Neural progenitor cell (in vitro differentiated cells): ENCODE measurements at regions not wholly inside any gene's neighbourhood (a gene's known extent, or its start where the extent isn't known, plus 50 kb on each side); places are given as distances from the start of the nearest gene placed in this dataset.

Source experiments
- DNase-seq: peaks from one replicate; pipeline ENCODE4 v3.0.0-alpha.2; 2016; ENCODE audit warnings: low spot score
- H2AFZ ChIP-seq: fragments of 200-600 bp; sonication (generic); replicated peaks from 2 replicates; pipeline ENCODE4 v1.6.1; 2016; ENCODE audit warnings: antibody characterized with exemption
- H3F3A ChIP-seq: fragments of 200-600 bp; sonication (generic); 2 replicates; pipeline ENCODE4 v1.6.1; 2016; ENCODE audit warnings: antibody characterized with exemption, low read depth
- H3K27ac ChIP-seq: fragments of 200-600 bp; sonication (generic); 2 replicates; pipeline ENCODE4 v1.5.1; 2016; ENCODE audit warnings: mild to moderate bottlenecking
- H3K27me3 ChIP-seq: fragments of 200-600 bp; sonication (generic); 2 replicates; pipeline ENCODE4 v1.6.1; 2016; ENCODE audit warnings: mild to moderate bottlenecking, moderate library complexity
- H3K36me3 ChIP-seq: fragments of 200-600 bp; sonication (generic); 2 replicates; pipeline ENCODE4 v1.5.1; 2016
- H3K4me1 ChIP-seq: fragments of 200-600 bp; sonication (generic); 2 replicates; pipeline ENCODE4 v1.6.1; 2016; ENCODE audit warnings: mixed run types
- H3K4me2 ChIP-seq: fragments of 200-600 bp; sonication (generic); 2 replicates; pipeline ENCODE4 v1.6.1; 2016
- H3K4me3 ChIP-seq: fragments of 200-600 bp; sonication (generic); 2 replicates; pipeline ENCODE4 v1.5.1; 2016
- H3K79me2 ChIP-seq: fragments of 200-600 bp; sonication (generic); 2 replicates; pipeline ENCODE4 v1.6.1; 2016; ENCODE audit warnings: low read depth
- H3K9ac ChIP-seq: fragments of 200-600 bp; sonication (generic); 2 replicates; pipeline ENCODE4 v1.6.1; 2016
- H3K9me3 ChIP-seq: fragments of 200-600 bp; sonication (generic); 2 replicates; pipeline ENCODE4 v1.5.1; 2016; ENCODE audit warnings: low read depth
- H4K20me1 ChIP-seq: fragments of 200-600 bp; sonication (generic); 2 replicates; pipeline ENCODE4 v1.6.1; 2016; ENCODE audit warnings: low read depth
- H3K27ac Mint-ChIP-seq: 3 replicates; pipeline ENCODE4 v1.8.0; 2021; ENCODE audit warnings: mixed read lengths
- H3K27me3 Mint-ChIP-seq: 2 replicates; pipeline ENCODE4 v1.8.0; 2022; ENCODE audit warnings: low read depth, mild to moderate bottlenecking, inconsistent platforms, moderate library complexity, mixed read lengths; ENCODE audit not compliant: insufficient read depth
- H3K36me3 Mint-ChIP-seq: 3 replicates; pipeline ENCODE4 v1.8.0; 2021; ENCODE audit warnings: mixed read lengths
- H3K4me1 Mint-ChIP-seq: 3 replicates; pipeline ENCODE4 v1.8.0; 2021; ENCODE audit warnings: mixed read lengths
- H3K4me3 Mint-ChIP-seq: 3 replicates; pipeline ENCODE4 v1.8.0; 2021; ENCODE audit warnings: mild to moderate bottlenecking, moderate library complexity, mixed read lengths
- H3K9me3 Mint-ChIP-seq: 3 replicates; pipeline ENCODE4 v1.8.0; 2020; ENCODE audit warnings: mixed read lengths
- EZH2 ChIP-seq: fragments of 200-600 bp; sonication (generic); IDR thresholded peaks from 2 replicates; pipeline ENCODE4 v1.6.1; 2017; ENCODE audit warnings: antibody characterized with exemption, mild to moderate bottlenecking, moderate library complexity
- EZH2phosphoT487 ChIP-seq: fragments of 200-600 bp; sonication (generic); IDR thresholded peaks from 2 replicates; pipeline ENCODE4 v1.6.1; 2017; ENCODE audit warnings: antibody characterized with exemption
- TF ChIP-seq, protein P1 (sequence below): fragments of 200-600 bp; sonication (generic); IDR thresholded peaks from 2 replicates; pipeline ENCODE4 v1.5.1; 2017; ENCODE audit warnings: antibody characterized with exemption, mild to moderate bottlenecking

GRCh38 chr4:100688368-100688767, 170.5 kb upstream of the EMCN start:
- Histone ChIP-seq H3K27me3 (no peaks in the 10 kb centered on the region), H4K20me1 (no peaks in the 10 kb centered on the region), H3F3A (no peaks in the 10 kb centered on the region), H3K4me3 (no peak overlapping the region), H3K4me2 (no peak overlapping the region), H3K9ac (no peak overlapping the region), H3K27ac (no peak overlapping the region), H3K36me3 (no peaks in the 10 kb centered on the region), H3K4me1 (no peaks in the 10 kb centered on the region), H3K9me3 (no peaks in the 10 kb centered on the region), H3K79me2 (no peaks in the 10 kb centered on the region), H2AFZ (no peak overlapping the region)
- no peak overlapping the region for H3K27ac Mint-ChIP-seq
- H3K27me3 Mint-ChIP-seq: no peaks in the 10 kb centered on the region
- DNase-seq: no peak
- H3K4me1 Mint-ChIP-seq: no peaks in the 10 kb centered on the region
- H3K4me3 Mint-ChIP-seq: no peak overlapping the region
- TF ChIP-seq EZH2phosphoT487: no peak
- TF ChIP-seq, protein P1, sequence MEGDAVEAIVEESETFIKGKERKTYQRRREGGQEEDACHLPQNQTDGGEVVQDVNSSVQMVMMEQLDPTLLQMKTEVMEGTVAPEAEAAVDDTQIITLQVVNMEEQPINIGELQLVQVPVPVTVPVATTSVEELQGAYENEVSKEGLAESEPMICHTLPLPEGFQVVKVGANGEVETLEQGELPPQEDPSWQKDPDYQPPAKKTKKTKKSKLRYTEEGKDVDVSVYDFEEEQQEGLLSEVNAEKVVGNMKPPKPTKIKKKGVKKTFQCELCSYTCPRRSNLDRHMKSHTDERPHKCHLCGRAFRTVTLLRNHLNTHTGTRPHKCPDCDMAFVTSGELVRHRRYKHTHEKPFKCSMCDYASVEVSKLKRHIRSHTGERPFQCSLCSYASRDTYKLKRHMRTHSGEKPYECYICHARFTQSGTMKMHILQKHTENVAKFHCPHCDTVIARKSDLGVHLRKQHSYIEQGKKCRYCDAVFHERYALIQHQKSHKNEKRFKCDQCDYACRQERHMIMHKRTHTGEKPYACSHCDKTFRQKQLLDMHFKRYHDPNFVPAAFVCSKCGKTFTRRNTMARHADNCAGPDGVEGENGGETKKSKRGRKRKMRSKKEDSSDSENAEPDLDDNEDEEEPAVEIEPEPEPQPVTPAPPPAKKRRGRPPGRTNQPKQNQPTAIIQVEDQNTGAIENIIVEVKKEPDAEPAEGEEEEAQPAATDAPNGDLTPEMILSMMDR: no peak
- TF ChIP-seq EZH2: no peak
- H3K36me3 Mint-ChIP-seq: no peaks in the 10 kb centered on the region
- H3K9me3 Mint-ChIP-seq: no peaks in the 10 kb centered on the region

DNA sequence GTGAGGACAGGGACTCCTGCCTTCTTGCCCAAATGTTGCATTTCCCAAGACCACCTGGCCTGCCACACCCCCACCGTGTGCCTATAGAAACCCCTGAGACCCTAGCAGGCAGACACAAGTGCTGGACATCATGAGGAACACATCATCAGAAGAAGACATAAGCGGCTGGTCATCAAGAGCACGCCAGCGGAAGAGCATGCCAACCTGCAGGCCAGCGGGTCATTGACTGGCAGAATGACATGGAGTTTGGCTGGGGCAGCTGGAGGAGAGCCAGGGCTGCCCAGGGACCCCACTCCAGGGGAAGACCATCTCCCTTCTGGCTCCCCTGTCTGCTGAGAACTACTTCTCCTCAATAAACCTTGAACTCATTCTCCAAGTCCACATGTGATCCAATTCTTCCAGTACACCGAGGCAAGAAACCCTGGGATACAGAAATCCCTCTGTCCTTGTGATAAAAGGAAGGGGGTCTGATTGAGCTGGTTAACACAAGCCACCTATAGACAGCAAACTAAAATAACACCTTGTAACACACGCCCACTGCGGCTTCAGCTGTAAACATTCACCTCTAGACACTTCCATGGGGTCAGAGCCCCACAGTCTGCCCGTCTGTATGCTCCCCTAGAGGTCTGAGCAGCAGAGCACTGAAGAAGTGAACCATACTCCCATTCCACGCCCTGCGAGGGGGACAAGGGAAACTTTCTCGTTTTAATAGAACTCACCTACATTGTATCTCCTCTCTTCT, 164.8 kb upstream of the EMCN start:
- TF ChIP-seq, protein P1: no peak
- TF ChIP-seq EZH2phosphoT487 (no peak), EZH2 (no peak)
- no peak overlapping the region for H3K27ac ChIP-seq
- Mint-ChIP-seq H3K4me3 (no peak overlapping the region), H3K27ac (peak overlapping the region; percentile 66), H3K4me1 (no peaks in the 10 kb centered on the region), H3K36me3 (no peaks in the 10 kb centered on the region), H3K27me3 (peaks cover 3% of the 10 kb centered on the region), H3K9me3 (no peaks in the 10 kb centered on the region)
- H3K27me3 ChIP-seq: no peaks in the 10 kb centered on the region
- H3F3A ChIP-seq: no peaks in the 10 kb centered on the region
- H3K36me3 ChIP-seq: no peaks in the 10 kb centered on the region
- no peak overlapping the region for H2AFZ ChIP-seq
- no peaks in the 10 kb centered on the region for H3K79me2 ChIP-seq
- H3K4me2 ChIP-seq: no peak overlapping the region
- H4K20me1 ChIP-seq: no peaks in the 10 kb centered on the region
- no peak overlapping the region for H3K4me3 ChIP-seq
- H3K9ac ChIP-seq: no peak overlapping the region
- H3K4me1 ChIP-seq: no peaks in the 10 kb centered on the region
- H3K9me3 ChIP-seq: no peaks in the 10 kb centered on the region
- DNase-seq: no peak

- no peak for TF ChIP-seq EZH2
- TF ChIP-seq, protein P1: no peak
- TF ChIP-seq EZH2phosphoT487: no peak
- Histone ChIP-seq H3K4me2 (no peak overlapping the region), H3K9me3 (no peaks in the 10 kb centered on the region), H3K36me3 (no peaks in the 10 kb centered on the region), H3K79me2 (no peaks in the 10 kb centered on the region), H3F3A (no peaks in the 10 kb centered on the region), H4K20me1 (no peaks in the 10 kb centered on the region), H3K4me1 (no peaks in the 10 kb centered on the region), H2AFZ (no peak overlapping the region), H3K9ac (no peak overlapping the region), H3K4me3 (no peak overlapping the region), H3K27me3 (no peaks in the 10 kb centered on the region), H3K27ac (no peak overlapping the region)
- Mint-ChIP-seq H3K27me3 (peaks cover 3% of the 10 kb centered on the region), H3K4me3 (no peak overlapping the region), H3K36me3 (no peaks in the 10 kb centered on the region), H3K27ac (no peak overlapping the region), H3K9me3 (no peaks in the 10 kb centered on the region), H3K4me1 (no peaks in the 10 kb centered on the region)
- DNase-seq: no peak
Observed at GRCh38 chr4:100681289-100681688, 163.5 kb upstream of the EMCN start.
